ENCODE measurements at regions not wholly inside any gene's neighbourhood (a gene's known extent, or its start where the extent isn't known, plus 50 kb on each side); places are given as distances from the start of the nearest gene placed in this dataset.

- TF ChIP-seq CTCF (conservative IDR thresholded peaks at IDR 0.05) = no peak
- Histone ChIP-seq H3K79me1 (ENCODE audit: insufficient read depth, low read depth, low read length, poor library complexity, severe bottlenecking) (no peaks in the 10 kb centered on the region), H3K18ac (ENCODE audit: insufficient read length, low read depth, low read length) (no peak overlapping the region), H4K91ac (ENCODE audit: insufficient read length, low read depth, low read length) (no peak overlapping the region), H3K9me3 (ENCODE audit: control insufficient read depth, low read depth, low read length) (no peaks in the 10 kb centered on the region), H3K27me3 (ENCODE audit: insufficient read depth, low read length) (no peaks in the 10 kb centered on the region), H2BK5ac (ENCODE audit: insufficient read length, low read length) (no peak overlapping the region), H2BK15ac (ENCODE audit: low read depth, low read length) (no peak overlapping the region), H3K27ac (ENCODE audit: insufficient read length, low read depth, low read length) (no peak overlapping the region), H3K4me2 (ENCODE audit: insufficient read depth, insufficient read length, low read length) (no peak overlapping the region), H2BK120ac (ENCODE audit: low read depth, low read length, poor library complexity, severe bottlenecking) (no peak overlapping the region), H3K23me2 (ENCODE audit: insufficient read length, low read depth, low read length, poor library complexity, severe bottlenecking) (no peaks in the 10 kb centered on the region), H3K4ac (ENCODE audit: low read depth, low read length) (no peak overlapping the region), H3K9ac (ENCODE audit: extremely low read depth, insufficient read length, low read length) (no peak overlapping the region), H4K20me1 (ENCODE audit: control insufficient read depth, insufficient read depth, insufficient read length) (no peaks in the 10 kb centered on the region), H3K79me2 (ENCODE audit: insufficient read depth, low read length) (no peaks in the 10 kb centered on the region), H4K5ac (ENCODE audit: insufficient read length, low read depth, low read length) (no peak overlapping the region), H2BK12ac (ENCODE audit: insufficient read length, low read depth, low read length) (no peak overlapping the region), H3T11ph (ENCODE audit: low read length) (no peak overlapping the region), H2AK5ac (ENCODE audit: insufficient read length, low read length) (no peak overlapping the region), H3K14ac (ENCODE audit: insufficient read depth, low read length) (no peak overlapping the region), H2BK20ac (ENCODE audit: low read depth, low read length, poor library complexity, severe bottlenecking) (no peak overlapping the region), H3K4me1 (ENCODE audit: insufficient read depth, low read length) (no peaks in the 10 kb centered on the region; the same call in 1 of the 2 replicates), H4K8ac (replicated peaks; ENCODE audit: insufficient read length, low read depth, low read length) (no peak overlapping the region), H3K23ac (ENCODE audit: insufficient read length, low read depth, low read length) (no peak overlapping the region), H2AFZ (ENCODE audit: low read length) (no peak overlapping the region), H3K56ac (ENCODE audit: insufficient read length, low read depth, low read length) (no peak overlapping the region)
- Mint-ChIP-seq H3K9me3 (no peaks in the 10 kb centered on the region), H3K4me3 (no peak overlapping the region), H3K27me3 (ENCODE audit: low read depth) (peaks cover 2% of the 10 kb centered on the region), H3K27ac (no peak overlapping the region), H3K36me3 (ENCODE audit: insufficient read depth in 1 of 3, low read depth in 3 of 3) (no peaks in the 10 kb centered on the region), H3K4me1 (peaks cover 27 to 52% of the 10 kb centered on the region in 2 experiments)
- WGBS (ENCODE audit: extremely low coverage, insufficient read length, low lambda C conversion rate) = no CpG with 5 or more reads among the region's 7 CpGs
- DNase-seq = no peak
Observed at GRCh38 chr10:123354521-123354920, 200.3 kb downstream of the BUB3 start.

All from H9 (cell line).